Endothelial cell of umbilical vein (primary cell): ENCODE measurements at regions not wholly inside any gene's neighbourhood (a gene's known extent, or its start where the extent isn't known, plus 50 kb on each side); places are given as distances from the start of the nearest gene placed in this dataset.

Source experiments
- BruUV-seq: library from RNA; stranded (reverse); fragments of 400-500 nt; replicated peaks from 2 replicates; lab custom pipeline; 2021; lab: Mats Ljungman, UMichigan
- CTCF ChIA-PET: fragments of 300-600, 350-600 bp; sonication (Branson Sonifier 250); formaldehyde crosslinking; loops from one replicate; lab custom pipeline; 2021; ENCODE audit warnings: antibody characterized with exemption, inconsistent platforms; lab: Charles Lee
- POLR2A ChIA-PET: fragments of 300-600, 350-600 bp; sonication (Branson Sonifier 250); formaldehyde crosslinking; loops from one replicate; lab custom pipeline; 2021; ENCODE audit warnings: antibody characterized with exemption, inconsistent platforms; lab: Charles Lee
- DNase-seq: peaks from one replicate; pipeline ENCODE4 v3.0.0-alpha.2; 2011; ENCODE audit warnings: low read depth, low spot score
- FAIRE-seq: peaks from 2 replicates; lab custom pipeline; 2011; peaks lifted over from hg19 to GRCh38; lab: Jason Lieb, UNC
- H2AFZ ChIP-seq: 2 replicates; pipeline ENCODE4 v1.6.0; 2012; ENCODE audit warnings: low read depth, low read length, control low read depth, inconsistent platforms
- H3K27ac ChIP-seq: 2 replicates; pipeline ENCODE4 v1.5.1; 2011; ENCODE audit warnings: low read depth, mild to moderate bottlenecking, control low read depth, low read length, moderate library complexity; ENCODE audit not compliant: insufficient read depth
- H3K27me3 ChIP-seq, 2 experiments: 2 replicates each; pipeline versions ENCODE4 v1.6.0 to v1.6.1; 2011; ENCODE audit warnings: low read length in 2 of 2, mixed read lengths in 1 of 2; ENCODE audit not compliant: control insufficient read depth in 2 of 2, insufficient read depth in 2 of 2
- H3K36me3 ChIP-seq, 2 experiments: 2 replicates in 1 of 2; 3 replicates in 1 of 2; pipeline ENCODE4 v1.5.1; 2011; ENCODE audit warnings: low read length in 2 of 2, mild to moderate bottlenecking in 1 of 2, moderate library complexity in 1 of 2; ENCODE audit not compliant: control insufficient read depth in 2 of 2, insufficient read depth in 2 of 2; ENCODE audit errors: extremely low read depth in 1 of 2
- H3K4me1 ChIP-seq: 3 replicates; pipeline ENCODE4 v1.5.1; 2011; ENCODE audit warnings: mild to moderate bottlenecking, low read length; ENCODE audit not compliant: control insufficient read depth, insufficient read depth; ENCODE audit errors: extremely low read depth
- H3K4me2 ChIP-seq: 2 replicates; pipeline ENCODE4 v1.6.1; 2011; ENCODE audit warnings: low read length, control low read depth, mixed read lengths; ENCODE audit not compliant: insufficient read depth
- H3K4me3 ChIP-seq, 3 experiments: fragments of 200-600 bp in 1 of 3; sonication (generic), shearing (Covaris generic) in 1 of 3; replicated peaks in 1 of 3; 2 replicates each; pipeline ENCODE4 v1.5.1; 2011 to 2016; ENCODE audit warnings: control low read depth in 3 of 3, low read length in 3 of 3, mild to moderate bottlenecking in 2 of 3, inconsistent platforms in 1 of 3, low read depth in 1 of 3, moderate library complexity in 1 of 3; ENCODE audit not compliant: insufficient read depth in 1 of 3
- H3K79me2 ChIP-seq: 2 replicates; pipeline ENCODE4 v1.6.0; 2012; ENCODE audit warnings: low read length, inconsistent platforms; ENCODE audit not compliant: control insufficient read depth, insufficient read depth
- H3K9ac ChIP-seq: replicated peaks from 2 replicates; pipeline ENCODE3; 2011; ENCODE audit warnings: low read length, control low read depth; ENCODE audit not compliant: insufficient read depth; ENCODE audit errors: extremely low read depth
- H3K9me1 ChIP-seq: replicated peaks from 3 replicates; pipeline ENCODE4 v1.6.0; 2011; ENCODE audit warnings: mild to moderate bottlenecking, low read length; ENCODE audit not compliant: control insufficient read depth, insufficient read depth; ENCODE audit errors: extremely low read depth
- H3K9me3 ChIP-seq: replicated peaks from 2 replicates; pipeline ENCODE4 v1.5.1; 2012; ENCODE audit warnings: low read length, inconsistent platforms; ENCODE audit not compliant: control insufficient read depth, insufficient read depth
- H4K20me1 ChIP-seq: replicated peaks from 2 replicates; pipeline ENCODE3; 2011; ENCODE audit warnings: mild to moderate bottlenecking, low read length; ENCODE audit not compliant: control insufficient read depth, insufficient read depth; ENCODE audit errors: extremely low read depth
- CTCF ChIP-seq, 2 donors: IDR thresholded peaks; 1 replicate in 1 of 2; 2 replicates in 1 of 2; pipeline ENCODE4 v1.5.1; 2011; ENCODE audit warnings: low read length in 2 of 2, mild to moderate bottlenecking in 2 of 2, moderate library complexity in 2 of 2, control low read depth in 1 of 2, inconsistent platforms in 1 of 2, low read depth in 1 of 2; ENCODE audit not compliant: insufficient read depth in 1 of 2; ENCODE audit errors: extremely low read depth in 1 of 2
- EZH2 ChIP-seq: IDR thresholded peaks from 2 replicates; pipeline ENCODE4 v1.6.1; 2012; ENCODE audit warnings: borderline replicate concordance, low read depth, mild to moderate bottlenecking, moderate library complexity, low read length, inconsistent platforms; ENCODE audit not compliant: severe bottlenecking
- FOS ChIP-seq: IDR thresholded peaks from 2 replicates; pipeline ENCODE4 v1.6.1; 2011; ENCODE audit warnings: mild to moderate bottlenecking, low read length, moderate library complexity, borderline replicate concordance; ENCODE audit not compliant: insufficient read depth
- GATA2 ChIP-seq: IDR thresholded peaks from 2 replicates; pipeline ENCODE4 v1.7.0; 2011; ENCODE audit warnings: low read depth, mild to moderate bottlenecking, moderate library complexity, mixed read lengths, low read length; ENCODE audit not compliant: insufficient read length, insufficient read depth
- JUN ChIP-seq: IDR thresholded peaks from 2 replicates; pipeline ENCODE4 v1.6.1; 2011; ENCODE audit warnings: borderline replicate concordance, low read depth; ENCODE audit not compliant: insufficient read length, insufficient read depth
- MAX ChIP-seq: IDR thresholded peaks from 2 replicates; pipeline ENCODE4 v1.6.1; 2011; ENCODE audit not compliant: insufficient read depth, insufficient read length
- MYC ChIP-seq: IDR thresholded peaks from one replicate; pipeline ENCODE4 v1.6.1; 2011; ENCODE audit warnings: mild to moderate bottlenecking, low read depth, low read length
- POLR2A ChIP-seq: IDR thresholded peaks from 2 replicates; pipeline ENCODE4 v1.6.1; 2012; ENCODE audit warnings: low read depth, mild to moderate bottlenecking, control low read depth, low read length
- POLR2AphosphoS5 ChIP-seq: IDR thresholded peaks from 2 replicates; pipeline ENCODE4 v1.6.1; 2012; ENCODE audit warnings: low read depth, mild to moderate bottlenecking, control low read depth, low read length, moderate library complexity; ENCODE audit not compliant: insufficient read depth
- dilution Hi-C: fragments of 300-500 bp; cut with MboI; formaldehyde crosslinking; loops from one replicate; pipeline ENCODE4 v1.15.0; 2019; ENCODE audit warnings: low sequenced_read_pairs; ENCODE audit not compliant: extremely low pct_ligation_motif_present
- intact Hi-C: fragments of 100-400 bp; cut with micrococcal nuclease; formaldehyde crosslinking; loops from one replicate; pipeline ENCODE4 v1.10.0; 2022

GRCh38 chr20:48530957-48531356 lies 296.8 kb downstream of the PREX1 start:
- intact Hi-C loops = no loop called here
- no peaks in the 10 kb centered on the region for H3K9me3 ChIP-seq
- no peak for FAIRE-seq
- CTCF ChIA-PET = interaction anchor here (2.5 kb wide), 1 partner anchor 8 kb away, joined by 9 read pairs; no protein-coding TSS in a partner anchor
- no peak for DNase-seq
- TF ChIP-seq EZH2 = no peak
- no peak for TF ChIP-seq CTCF (IDR thresholded peaks at IDR 0.05; ENCODE audit: extremely low read depth in 1 of 2, insufficient read depth in 1 of 2, low read depth in 1 of 2, low read length in 2 of 2)
- no peak for TF ChIP-seq POLR2AphosphoS5
- no peak for TF ChIP-seq FOS
- no peak for TF ChIP-seq MYC
- no peak for TF ChIP-seq GATA2
- TF ChIP-seq JUN = no peak
- no peak for TF ChIP-seq MAX
- no peak for TF ChIP-seq POLR2A
- POLR2A ChIA-PET = no interaction called here
- no peaks in the 10 kb centered on the region for H3K4me1 ChIP-seq
- H3K9ac ChIP-seq = no peak overlapping the region
- H3K9me1 ChIP-seq = no peaks in the 10 kb centered on the region
- dilution Hi-C loops = no loop called here
- BruUV-seq = no TSS peak
- H3K4me3 ChIP-seq = no peak overlapping the region
- no peak overlapping the region for H3K4me2 ChIP-seq
- no peaks in the 10 kb centered on the region for H4K20me1 ChIP-seq
- no peaks in the 10 kb centered on the region for H3K79me2 ChIP-seq
- no peak overlapping the region for H3K27ac ChIP-seq
- no peaks in the 10 kb centered on the region for H3K36me3 ChIP-seq
- H3K27me3 ChIP-seq = no peaks in the 10 kb centered on the region
- no peak overlapping the region for H2AFZ ChIP-seq
